Suprapubic skin (tissue), 4 donors: ENCODE measurements at regions not wholly inside any gene's neighbourhood (a gene's known extent, or its start where the extent isn't known, plus 50 kb on each side); places are given as distances from the start of the nearest gene placed in this dataset.

Experiments used
- DNase-seq, 2 donors: peaks; one replicate each; pipeline ENCODE4 v3.0.0-alpha.2; 2019; ENCODE audit warnings: low spot score in 2 of 2
- H3K27ac ChIP-seq: fragments of 200-600 bp; sonication (generic); one replicate; pipeline ENCODE4 v1.5.1; 2019
- H3K27me3 ChIP-seq: fragments of 200-600 bp; sonication (generic); one replicate; pipeline ENCODE4 v1.5.1; 2019
- H3K36me3 ChIP-seq: fragments of 200-600 bp; sonication (generic); one replicate; pipeline ENCODE4 v1.5.1; 2019
- H3K4me1 ChIP-seq: fragments of 200-600 bp; sonication (generic); one replicate; pipeline ENCODE4 v1.5.1; 2019
- H3K4me3 ChIP-seq: fragments of 200-600 bp; sonication (generic); one replicate; pipeline ENCODE4 v1.5.1; 2019; ENCODE audit warnings: mild to moderate bottlenecking
- H3K9me3 ChIP-seq: fragments of 200-600 bp; sonication (generic); one replicate; pipeline ENCODE4 v1.5.1; 2019
- EP300 ChIP-seq: sonication (generic); formaldehyde crosslinking; IDR thresholded peaks from one replicate; pipeline ENCODE4 v1.6.1; 2017; ENCODE audit warnings: antibody characterized with exemption
- POLR2A ChIP-seq, 2 donors: fragments of 450-650 bp; IDR thresholded peaks; one replicate each; pipeline ENCODE4 v1.6.1; 2017; ENCODE audit warnings: antibody characterized with exemption in 2 of 2, mild to moderate bottlenecking in 2 of 2, moderate library complexity in 2 of 2
- POLR2AphosphoS5 ChIP-seq, 3 donors: sonication (generic); formaldehyde crosslinking; IDR thresholded peaks; one replicate each; pipeline ENCODE4 v1.6.1; 2017; ENCODE audit warnings: antibody characterized with exemption in 3 of 3
- WGBS: methylation state at CpG from one replicate; pipeline ENCODE4 v1.1.5; 2018; 5-methylcytosine and 5-hydroxymethylcytosine counted together
- TF ChIP-seq, protein P1 (sequence below), 2 donors: fragments of 200-600 bp in 1 of 2; fragments of 450-650 bp in 1 of 2; sonication (generic) in 1 of 2; IDR thresholded peaks; one replicate each; pipeline ENCODE4 v1.5.1; 2016 to 2019; ENCODE audit warnings: antibody characterized with exemption in 2 of 2, mild to moderate bottlenecking in 1 of 2, moderate library complexity in 1 of 2

DNA sequence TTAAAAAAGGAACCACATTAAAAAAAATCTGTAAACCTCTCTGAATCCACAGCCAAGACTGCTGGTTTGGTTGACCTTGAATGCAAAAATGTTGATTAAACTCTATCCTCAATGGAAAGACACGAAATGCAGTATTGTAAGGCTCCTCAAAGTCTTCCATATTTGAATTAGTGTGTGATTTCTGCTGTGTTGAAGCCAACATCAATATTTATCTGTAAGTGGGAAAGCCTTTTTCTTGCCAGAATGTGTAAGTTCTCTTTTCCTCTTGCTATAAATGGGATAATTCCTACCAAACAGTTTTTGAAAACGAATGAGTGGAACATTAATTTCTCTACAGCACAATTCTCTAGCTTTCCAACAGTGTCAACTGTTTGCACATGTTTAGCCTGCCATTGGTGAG is 422.1 kb upstream of the TNC start:
- TF ChIP-seq EP300, result no peak
- no peak for TF ChIP-seq POLR2AphosphoS5 (IDR thresholded peaks at IDR 0.05)
- TF ChIP-seq POLR2A (IDR thresholded peaks at IDR 0.05), result no peak
- TF ChIP-seq, protein P1, sequence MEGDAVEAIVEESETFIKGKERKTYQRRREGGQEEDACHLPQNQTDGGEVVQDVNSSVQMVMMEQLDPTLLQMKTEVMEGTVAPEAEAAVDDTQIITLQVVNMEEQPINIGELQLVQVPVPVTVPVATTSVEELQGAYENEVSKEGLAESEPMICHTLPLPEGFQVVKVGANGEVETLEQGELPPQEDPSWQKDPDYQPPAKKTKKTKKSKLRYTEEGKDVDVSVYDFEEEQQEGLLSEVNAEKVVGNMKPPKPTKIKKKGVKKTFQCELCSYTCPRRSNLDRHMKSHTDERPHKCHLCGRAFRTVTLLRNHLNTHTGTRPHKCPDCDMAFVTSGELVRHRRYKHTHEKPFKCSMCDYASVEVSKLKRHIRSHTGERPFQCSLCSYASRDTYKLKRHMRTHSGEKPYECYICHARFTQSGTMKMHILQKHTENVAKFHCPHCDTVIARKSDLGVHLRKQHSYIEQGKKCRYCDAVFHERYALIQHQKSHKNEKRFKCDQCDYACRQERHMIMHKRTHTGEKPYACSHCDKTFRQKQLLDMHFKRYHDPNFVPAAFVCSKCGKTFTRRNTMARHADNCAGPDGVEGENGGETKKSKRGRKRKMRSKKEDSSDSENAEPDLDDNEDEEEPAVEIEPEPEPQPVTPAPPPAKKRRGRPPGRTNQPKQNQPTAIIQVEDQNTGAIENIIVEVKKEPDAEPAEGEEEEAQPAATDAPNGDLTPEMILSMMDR (IDR thresholded peaks at IDR 0.05), result no peak
- DNase-seq, result no peak
- WGBS, result 63% methylated on average over 2 of the region's 2 CpGs
- Histone ChIP-seq H3K4me1 (no peaks in the 10 kb centered on the region), H3K27ac (no peak overlapping the region), H3K4me3 (no peak overlapping the region), H3K36me3 (no peaks in the 10 kb centered on the region), H3K9me3 (no peaks in the 10 kb centered on the region), H3K27me3 (no peaks in the 10 kb centered on the region)

- no peak for DNase-seq
- H3K36me3 ChIP-seq, result no peaks in the 10 kb centered on the region
- no peaks in the 10 kb centered on the region for H3K4me1 ChIP-seq
- H3K27ac ChIP-seq, result no peak overlapping the region
- no peaks in the 10 kb centered on the region for H3K27me3 ChIP-seq
- TF ChIP-seq, protein P1 (IDR thresholded peaks at IDR 0.05), result no peak
- TF ChIP-seq POLR2AphosphoS5 (IDR thresholded peaks at IDR 0.05), result no peak
- no peak for TF ChIP-seq POLR2A (IDR thresholded peaks at IDR 0.05)
- TF ChIP-seq EP300, result no peak
- WGBS, result 93% methylated on average over 1 of the region's 1 CpG
- H3K4me3 ChIP-seq, result no peak overlapping the region
- H3K9me3 ChIP-seq, result no peaks in the 10 kb centered on the region
These were observed 425.6 kb upstream of the TNC start for GRCh38 chr9:115543511-115543910.

- Histone ChIP-seq H3K27me3 (no peaks in the 10 kb centered on the region), H3K4me1 (no peaks in the 10 kb centered on the region), H3K9me3 (no peaks in the 10 kb centered on the region), H3K36me3 (no peaks in the 10 kb centered on the region), H3K4me3 (no peak overlapping the region), H3K27ac (no peak overlapping the region)
- 57% methylated on average over 2 of the region's 2 CpGs for WGBS
- TF ChIP-seq POLR2A (IDR thresholded peaks at IDR 0.05), result no peak
- no peak for TF ChIP-seq EP300
- TF ChIP-seq, protein P1 (IDR thresholded peaks at IDR 0.05), result no peak
- TF ChIP-seq POLR2AphosphoS5 (IDR thresholded peaks at IDR 0.05), result no peak
- no peak for DNase-seq
These were observed 430.8 kb upstream of the TNC start for GRCh38 chr9:115548609-115549260.

DNA sequence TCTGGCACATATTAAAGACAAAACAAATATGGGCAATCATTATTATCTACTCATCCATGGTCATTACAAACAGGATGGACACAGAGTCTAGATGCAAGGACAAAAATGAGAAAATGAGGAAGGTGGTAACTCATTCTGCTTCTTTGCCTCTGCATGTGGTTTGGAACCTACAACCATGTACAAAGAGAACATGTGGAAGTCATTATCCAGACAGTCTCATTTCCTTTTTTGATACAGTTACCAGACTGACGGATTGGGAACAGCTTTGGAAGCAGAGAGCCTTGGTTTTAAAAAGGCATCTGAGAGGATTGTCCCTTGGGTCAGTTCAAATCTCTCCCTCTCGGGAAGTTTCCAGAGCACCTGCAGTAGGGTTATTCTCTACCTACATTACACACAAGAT is 433.4 kb upstream of the TNC start:
- TF ChIP-seq POLR2AphosphoS5 (IDR thresholded peaks at IDR 0.05), result no peak
- TF ChIP-seq POLR2A (IDR thresholded peaks at IDR 0.05), result no peak
- TF ChIP-seq, protein P1 (IDR thresholded peaks at IDR 0.05), result no peak
- TF ChIP-seq EP300, result no peak
- Histone ChIP-seq H3K27me3 (no peaks in the 10 kb centered on the region), H3K4me3 (no peak overlapping the region), H3K9me3 (peaks cover 6% of the 10 kb centered on the region), H3K4me1 (no peaks in the 10 kb centered on the region), H3K36me3 (no peaks in the 10 kb centered on the region), H3K27ac (no peak overlapping the region)
- WGBS, result 42% methylated on average over 2 of the region's 2 CpGs
- DNase-seq, result no peak

GRCh38 chr9:115553060-115553773 is 435.3 kb upstream of the TNC start:
- no peak overlapping the region for H3K27ac ChIP-seq
- H3K4me1 ChIP-seq, result no peaks in the 10 kb centered on the region
- TF ChIP-seq, protein P1 (IDR thresholded peaks at IDR 0.05), result no peak
- TF ChIP-seq POLR2AphosphoS5 (IDR thresholded peaks at IDR 0.05), result no peak
- TF ChIP-seq EP300, result no peak
- TF ChIP-seq POLR2A (IDR thresholded peaks at IDR 0.05), result no peak
- peaks cover 8% of the 10 kb centered on the region for H3K9me3 ChIP-seq
- DNase-seq, result no peak
- no peak overlapping the region for H3K4me3 ChIP-seq
- no peaks in the 10 kb centered on the region for H3K27me3 ChIP-seq
- H3K36me3 ChIP-seq, result no peaks in the 10 kb centered on the region
- 72% methylated on average over 2 of the region's 2 CpGs for WGBS
